ENCODE measurements at regions not wholly inside any gene's neighbourhood (a gene's known extent, or its start where the extent isn't known, plus 50 kb on each side); places are given as distances from the start of the nearest gene placed in this dataset.

DNA sequence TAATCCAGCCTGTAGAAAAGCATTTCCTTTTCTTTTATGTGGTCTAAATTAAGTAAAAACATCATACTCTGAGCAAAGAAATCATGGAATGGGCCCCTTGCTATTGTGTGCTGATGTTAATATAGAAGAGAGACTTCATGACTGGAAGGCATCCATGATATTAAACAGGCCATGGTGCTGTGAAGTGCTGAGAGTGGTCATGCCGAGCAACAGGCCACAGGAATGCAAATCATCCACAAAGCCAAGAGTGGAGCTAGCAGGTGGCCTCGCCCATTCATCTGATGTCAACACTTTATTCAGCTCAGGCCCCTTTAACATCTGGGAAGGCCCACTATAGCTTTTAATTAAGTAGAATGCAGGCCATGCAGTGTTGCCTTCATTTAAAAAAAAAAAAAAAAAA, 115.2 kb upstream of the HMGCLL1 start:
- FAIRE-seq = no peak
- H3K27ac ChIP-seq (ENCODE audit: low read depth, low read length) = no peak overlapping the region

GRCh38 chr6:55679503-55679902, 100.5 kb upstream of the HMGCLL1 start:
- H3K4me1 ChIP-seq (ENCODE audit: insufficient read depth, low read length) = no peaks in the 10 kb centered on the region
- H3K4me2 ChIP-seq (ENCODE audit: low read length) = no peak overlapping the region
- DNase-seq (ENCODE audit: low read depth) (peak; percentile 30), FAIRE-seq (no peak)
- H3K79me2 ChIP-seq (ENCODE audit: insufficient read depth, low read length) = no peaks in the 10 kb centered on the region
- no peak overlapping the region for H3K27ac ChIP-seq (ENCODE audit: low read depth, low read length)
- Mint-ChIP-seq H3K27me3 (ENCODE audit: low read depth, unreplicated experiment) (no peaks in the 10 kb centered on the region), H3K27ac (ENCODE audit: unreplicated experiment) (no peak overlapping the region), H3K36me3 (ENCODE audit: low read depth, unreplicated experiment) (no peaks in the 10 kb centered on the region), H3K4me3 (ENCODE audit: unreplicated experiment) (no peak overlapping the region), H3K9me3 (ENCODE audit: unreplicated experiment) (peaks cover 3% of the 10 kb centered on the region), H3K4me1 (ENCODE audit: low read depth, unreplicated experiment) (peaks cover 3% of the 10 kb centered on the region)
- no peaks in the 10 kb centered on the region for H4K20me1 ChIP-seq (ENCODE audit: insufficient read depth, low read length)
- H3K27me3 ChIP-seq (ENCODE audit: insufficient read depth, low read length) = no peaks in the 10 kb centered on the region
- no peak overlapping the region for H3K9ac ChIP-seq (ENCODE audit: low read length)
- no peak overlapping the region for H2AFZ ChIP-seq (ENCODE audit: low read depth, low read length)
- no peaks in the 10 kb centered on the region for H3K9me3 ChIP-seq (ENCODE audit: insufficient read depth, low read depth, low read length)
- H3K36me3 ChIP-seq (ENCODE audit: insufficient read depth, low read length) = no peaks in the 10 kb centered on the region
- H3K4me3 ChIP-seq (ENCODE audit: insufficient read depth, low read depth, low read length) = no peak overlapping the region
- no peak for TF ChIP-seq EZH2 (IDR thresholded peaks at IDR 0.05; ENCODE audit: insufficient read depth, low read length)
- TF ChIP-seq CTCF (IDR thresholded peaks at IDR 0.05; ENCODE audit: insufficient read depth, low read depth, low read length) = no peak

More for the DNA sequence above, 115.2 kb upstream of the HMGCLL1 start:
- no peak for TF ChIP-seq EZH2 (IDR thresholded peaks at IDR 0.05; ENCODE audit: insufficient read depth, low read length)
- no peak for TF ChIP-seq CTCF (IDR thresholded peaks at IDR 0.05; ENCODE audit: insufficient read depth, low read depth, low read length)
- H3K27me3 ChIP-seq (ENCODE audit: insufficient read depth, low read length) = no peaks in the 10 kb centered on the region
- H3K9me3 ChIP-seq (ENCODE audit: insufficient read depth, low read depth, low read length) = no peaks in the 10 kb centered on the region
- no peak overlapping the region for H3K4me2 ChIP-seq (ENCODE audit: low read length)
- no peak overlapping the region for H3K4me3 Mint-ChIP-seq (ENCODE audit: unreplicated experiment)
- peak; percentile 87 for DNase-seq (ENCODE audit: low read depth)
- H3K9ac ChIP-seq (ENCODE audit: low read length) = no peak overlapping the region
- H3K36me3 Mint-ChIP-seq (ENCODE audit: low read depth, unreplicated experiment) = no peaks in the 10 kb centered on the region
- H3K4me1 ChIP-seq (ENCODE audit: insufficient read depth, low read length) = no peaks in the 10 kb centered on the region
- H4K20me1 ChIP-seq (ENCODE audit: insufficient read depth, low read length) = no peaks in the 10 kb centered on the region
- peak overlapping the region; percentile 58 for H3K27ac Mint-ChIP-seq (ENCODE audit: unreplicated experiment)
- no peaks in the 10 kb centered on the region for H3K9me3 Mint-ChIP-seq (ENCODE audit: unreplicated experiment)
- H3K36me3 ChIP-seq (ENCODE audit: insufficient read depth, low read length) = no peaks in the 10 kb centered on the region
- H2AFZ ChIP-seq (ENCODE audit: low read depth, low read length) = no peak overlapping the region
- no peak overlapping the region for H3K4me3 ChIP-seq (ENCODE audit: insufficient read depth, low read depth, low read length)
- peaks cover 9% of the 10 kb centered on the region for H3K4me1 Mint-ChIP-seq (ENCODE audit: low read depth, unreplicated experiment)
- H3K79me2 ChIP-seq (ENCODE audit: insufficient read depth, low read length) = no peaks in the 10 kb centered on the region
- no peaks in the 10 kb centered on the region for H3K27me3 Mint-ChIP-seq (ENCODE audit: low read depth, unreplicated experiment)

- DNase-seq (ENCODE audit: low read depth) = no peak
- no peaks in the 10 kb centered on the region for H4K20me1 ChIP-seq (ENCODE audit: insufficient read depth, low read length)
- no peaks in the 10 kb centered on the region for H3K79me2 ChIP-seq (ENCODE audit: insufficient read depth, low read length)
- no peak overlapping the region for H3K27ac ChIP-seq (ENCODE audit: low read depth, low read length)
- Mint-ChIP-seq H3K36me3 (ENCODE audit: low read depth, unreplicated experiment) (no peaks in the 10 kb centered on the region), H3K4me3 (ENCODE audit: unreplicated experiment) (no peak overlapping the region), H3K9me3 (ENCODE audit: unreplicated experiment) (no peaks in the 10 kb centered on the region), H3K27me3 (ENCODE audit: low read depth, unreplicated experiment) (no peaks in the 10 kb centered on the region), H3K27ac (ENCODE audit: unreplicated experiment) (no peak overlapping the region), H3K4me1 (ENCODE audit: low read depth, unreplicated experiment) (peaks cover 3% of the 10 kb centered on the region)
- no peak overlapping the region for H2AFZ ChIP-seq (ENCODE audit: low read depth, low read length)
- H3K9me3 ChIP-seq (ENCODE audit: insufficient read depth, low read depth, low read length) = no peaks in the 10 kb centered on the region
- no peaks in the 10 kb centered on the region for H3K36me3 ChIP-seq (ENCODE audit: insufficient read depth, low read length)
- no peak overlapping the region for H3K9ac ChIP-seq (ENCODE audit: low read length)
- H3K27me3 ChIP-seq (ENCODE audit: insufficient read depth, low read length) = no peaks in the 10 kb centered on the region
- H3K4me3 ChIP-seq (ENCODE audit: insufficient read depth, low read depth, low read length) = no peak overlapping the region
- TF ChIP-seq CTCF (IDR thresholded peaks at IDR 0.05; ENCODE audit: insufficient read depth, low read depth, low read length) (no peak), EZH2 (IDR thresholded peaks at IDR 0.05; ENCODE audit: insufficient read depth, low read length) (no peak)
- FAIRE-seq = no peak
- no peaks in the 10 kb centered on the region for H3K4me1 ChIP-seq (ENCODE audit: insufficient read depth, low read length)
- H3K4me2 ChIP-seq (ENCODE audit: low read length) = no peak overlapping the region
These were observed 99.6 kb upstream of the HMGCLL1 start for GRCh38 chr6:55678330-55679224.
